ENCODE measurements at regions not wholly inside any gene's neighbourhood (a gene's known extent, or its start where the extent isn't known, plus 50 kb on each side); places are given as distances from the start of the nearest gene placed in this dataset.

DNA sequence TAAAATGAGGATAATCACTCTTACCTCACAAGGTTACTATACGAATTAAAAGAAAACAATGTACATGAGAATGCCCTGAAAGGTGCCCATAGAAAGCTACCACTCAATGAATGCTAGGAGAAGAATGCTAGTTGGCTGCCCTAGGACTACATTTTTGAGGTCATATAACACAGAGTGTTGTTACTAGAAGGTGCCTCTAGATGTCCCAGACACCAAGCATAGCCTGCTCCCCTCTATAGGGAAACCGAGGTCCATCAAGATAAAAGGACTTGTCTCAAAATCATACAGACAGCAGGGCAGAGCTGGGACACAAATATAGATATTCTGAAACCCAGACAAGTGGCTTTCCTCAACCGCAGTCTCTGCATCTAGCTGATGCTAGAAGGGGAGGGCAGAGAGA lies 147.0 kb upstream of the ARHGEF9 start:
- ATAC-seq: no peak
- H3K4me1 ChIP-seq: no peaks in the 10 kb centered on the region
- intact Hi-C loops (cut with DNase I): no loop called here
- TF ChIP-seq, protein P1, sequence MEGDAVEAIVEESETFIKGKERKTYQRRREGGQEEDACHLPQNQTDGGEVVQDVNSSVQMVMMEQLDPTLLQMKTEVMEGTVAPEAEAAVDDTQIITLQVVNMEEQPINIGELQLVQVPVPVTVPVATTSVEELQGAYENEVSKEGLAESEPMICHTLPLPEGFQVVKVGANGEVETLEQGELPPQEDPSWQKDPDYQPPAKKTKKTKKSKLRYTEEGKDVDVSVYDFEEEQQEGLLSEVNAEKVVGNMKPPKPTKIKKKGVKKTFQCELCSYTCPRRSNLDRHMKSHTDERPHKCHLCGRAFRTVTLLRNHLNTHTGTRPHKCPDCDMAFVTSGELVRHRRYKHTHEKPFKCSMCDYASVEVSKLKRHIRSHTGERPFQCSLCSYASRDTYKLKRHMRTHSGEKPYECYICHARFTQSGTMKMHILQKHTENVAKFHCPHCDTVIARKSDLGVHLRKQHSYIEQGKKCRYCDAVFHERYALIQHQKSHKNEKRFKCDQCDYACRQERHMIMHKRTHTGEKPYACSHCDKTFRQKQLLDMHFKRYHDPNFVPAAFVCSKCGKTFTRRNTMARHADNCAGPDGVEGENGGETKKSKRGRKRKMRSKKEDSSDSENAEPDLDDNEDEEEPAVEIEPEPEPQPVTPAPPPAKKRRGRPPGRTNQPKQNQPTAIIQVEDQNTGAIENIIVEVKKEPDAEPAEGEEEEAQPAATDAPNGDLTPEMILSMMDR (IDR thresholded peaks at IDR 0.05): no peak
- no peaks in the 10 kb centered on the region for H3K36me3 ChIP-seq
- H3K9me3 ChIP-seq: peaks cover 0 to 6% (median 0%) of the 10 kb centered on the region in 11 donors
- no peak overlapping the region for H3K4me3 ChIP-seq
- DNase-seq: no peak
- no peaks in the 10 kb centered on the region for H3K27me3 ChIP-seq
- no peak overlapping the region for H3K27ac ChIP-seq
- 81 to 82% methylated on average over 3 of the region's 3 CpGs for WGBS, 2 donors

DNA sequence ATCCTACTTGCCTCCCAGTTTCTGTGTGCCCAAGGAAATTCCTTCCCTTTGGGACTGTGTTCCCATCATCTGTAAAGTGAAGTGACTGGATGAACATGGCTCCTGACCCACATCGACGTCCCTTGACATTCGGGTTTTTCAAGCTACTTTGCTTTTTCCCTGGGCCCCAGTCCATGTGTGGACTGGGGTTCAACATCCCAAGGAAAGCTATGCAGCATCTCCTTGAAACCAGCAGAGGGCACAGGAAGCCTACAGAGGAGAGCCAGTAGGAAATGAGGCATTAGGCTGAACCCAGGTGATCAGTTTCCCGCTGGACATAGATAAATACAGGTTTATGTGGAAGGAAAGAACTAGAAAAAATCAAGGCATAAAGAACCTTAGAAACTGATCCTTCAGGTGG lies 145.1 kb upstream of the ARHGEF9 start:
- DNase-seq (no peak), ATAC-seq (no peak)
- WGBS, 2 donors: 32 to 52% methylated on average over 4 of the region's 4 CpGs
- Histone ChIP-seq H3K27me3 (no peaks in the 10 kb centered on the region), H3K27ac (no peak overlapping the region), H3K4me3 (no peak overlapping the region), H3K9me3 (peaks cover 0 to 6% (median 0%) of the 10 kb centered on the region in 11 donors), H3K36me3 (no peaks in the 10 kb centered on the region), H3K4me1 (no peaks in the 10 kb centered on the region)
- intact Hi-C loops (cut with DNase I): no loop called here
- TF ChIP-seq, protein P1 (IDR thresholded peaks at IDR 0.05): peak in 7 of 9 donors; percentile 29 to 46 (median 38)

DNA sequence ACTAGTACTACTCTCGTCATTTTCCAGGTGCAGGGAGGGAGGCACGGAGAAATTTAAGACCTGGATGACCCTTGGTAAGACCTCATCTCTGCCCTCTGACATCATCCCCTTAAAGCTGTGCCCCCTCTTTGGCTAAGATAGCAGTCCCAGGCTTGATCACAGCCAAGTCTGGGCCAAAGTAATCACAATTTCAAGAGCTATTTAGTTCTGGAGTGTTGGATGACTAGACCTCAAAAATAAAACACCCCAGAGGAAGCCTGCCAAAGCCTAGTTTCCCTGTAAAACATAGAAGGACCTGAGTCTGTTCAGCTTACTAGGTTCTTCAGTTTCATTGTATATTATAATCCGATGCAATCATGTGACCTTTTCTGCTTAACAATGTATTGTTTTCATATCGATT lies 144.6 kb upstream of the ARHGEF9 start:
- intact Hi-C loops (cut with DNase I): no loop called here
- DNase-seq (no peak), ATAC-seq (no peak)
- Histone ChIP-seq H3K36me3 (no peaks in the 10 kb centered on the region), H3K27me3 (no peaks in the 10 kb centered on the region), H3K4me1 (no peaks in the 10 kb centered on the region), H3K9me3 (peaks cover 0 to 6% (median 0%) of the 10 kb centered on the region in 11 donors), H3K27ac (no peak overlapping the region), H3K4me3 (no peak overlapping the region)
- TF ChIP-seq, protein P1 (IDR thresholded peaks at IDR 0.05): no peak
- 73 to 77% methylated on average over 4 of the region's 4 CpGs for WGBS, 2 donors

DNA sequence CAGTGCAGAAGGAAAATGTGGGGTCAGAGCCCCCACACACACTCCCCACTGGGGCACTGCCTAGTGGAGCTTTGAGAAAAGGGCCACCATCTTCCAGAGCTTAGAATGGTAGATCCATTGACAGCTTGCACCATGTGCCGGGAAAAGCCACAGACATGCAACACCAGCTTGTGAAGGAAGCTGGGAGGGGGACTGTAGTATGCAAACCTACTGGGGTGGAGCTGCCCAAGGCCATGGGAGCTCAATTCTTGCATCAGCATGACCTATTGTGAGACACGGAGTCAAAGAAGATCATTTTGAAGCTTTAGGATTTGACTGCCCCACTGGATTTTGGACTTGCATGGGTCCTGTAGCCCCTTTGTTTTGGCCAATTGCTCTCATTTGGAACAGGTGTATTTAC lies 142.8 kb upstream of the ARHGEF9 start:
- TF ChIP-seq, protein P1 (IDR thresholded peaks at IDR 0.05): no peak
- no peak overlapping the region for H3K4me3 ChIP-seq
- DNase-seq (no peak), ATAC-seq (no peak)
- intact Hi-C loops (cut with DNase I): no loop called here
- H3K27ac ChIP-seq: no peak overlapping the region
- H3K9me3 ChIP-seq: peaks cover 0 to 9% (median 0%) of the 10 kb centered on the region in 11 donors
- no peaks in the 10 kb centered on the region for H3K4me1 ChIP-seq
- H3K36me3 ChIP-seq: no peaks in the 10 kb centered on the region
- 90 to 100% methylated on average over 2 of the region's 2 CpGs for WGBS, 2 donors
- no peaks in the 10 kb centered on the region for H3K27me3 ChIP-seq
